NCI-H128 (cell line): ENCODE measurements at regions not wholly inside any gene's neighbourhood (a gene's known extent, or its start where the extent isn't known, plus 50 kb on each side); places are given as distances from the start of the nearest gene placed in this dataset.

ENCODE experiments used
- DNase-seq: peaks from one replicate; lab custom pipeline; 2025; ENCODE audit not compliant: unreplicated experiment; lab: John Stamatoyannopoulos, UW

GRCh38 chr7:1357601-1358271 is 101.5 kb downstream of the MICALL2 start:
- DNase-seq = no peak

- no peak for DNase-seq
Measured at GRCh38 chr7:1358376-1359050, 100.8 kb downstream of the MICALL2 start.

- DNase-seq = no peak
Measured at GRCh38 chr7:1359051-1359400, 100.2 kb downstream of the MICALL2 start.

- DNase-seq = no peak
Measured at GRCh38 chr7:1359681-1360485, 99.4 kb downstream of the MICALL2 start.

- DNase-seq = no peak
Measured at GRCh38 chr7:1360521-1360971, 98.7 kb downstream of the MICALL2 start.

GRCh38 chr7:1361016-1361755 is 98.1 kb downstream of the MICALL2 start:
- DNase-seq = no peak

GRCh38 chr7:1361756-1362125 is 97.5 kb downstream of the MICALL2 start:
- DNase-seq = no peak

GRCh38 chr7:1362301-1362700 is 97.0 kb downstream of the MICALL2 start:
- no peak for DNase-seq

- DNase-seq = no peak
Measured at GRCh38 chr7:1364068-1364905, 95.0 kb downstream of the MICALL2 start.

- no peak for DNase-seq
Measured at GRCh38 chr7:1364906-1365570, 94.2 kb downstream of the MICALL2 start.

GRCh38 chr7:1365846-1366245 is 93.4 kb downstream of the MICALL2 start:
- DNase-seq = no peak

- DNase-seq = no peak
Measured at GRCh38 chr7:1366801-1367405, 92.4 kb downstream of the MICALL2 start.

- no peak for DNase-seq
Measured at GRCh38 chr7:1367501-1368183, 91.6 kb downstream of the MICALL2 start.

GRCh38 chr7:1368184-1368681 is 91.0 kb downstream of the MICALL2 start:
- DNase-seq = no peak

- DNase-seq = no peak
Measured at GRCh38 chr7:1368682-1369571, 90.3 kb downstream of the MICALL2 start.

- no peak for DNase-seq
Measured at GRCh38 chr7:1369916-1370657, 89.2 kb downstream of the MICALL2 start.

GRCh38 chr7:1370738-1371137 is 88.5 kb downstream of the MICALL2 start:
- no peak for DNase-seq
